ENCODE measurements at regions not wholly inside any gene's neighbourhood (a gene's known extent, or its start where the extent isn't known, plus 50 kb on each side); places are given as distances from the start of the nearest gene placed in this dataset.

- Histone ChIP-seq H3K36me3 (ENCODE audit: control insufficient read depth, low read length) (no peaks in the 10 kb centered on the region), H3K4me3 (ENCODE audit: low read length) (no peak overlapping the region)
- no peak for TF ChIP-seq CTCF (IDR thresholded peaks at IDR 0.05; ENCODE audit: low read depth, low read length, poor library complexity, severe bottlenecking)
- TF ChIP-seq EZH2phosphoT487 (IDR thresholded peaks at IDR 0.05; ENCODE audit: borderline replicate concordance, low read length), result no peak
These were observed 222.6 kb upstream of the PMFBP1 start for GRCh38 chr16:72394526-72394925.

GRCh38 chr16:72389791-72390190 is 217.8 kb upstream of the PMFBP1 start:
- Histone ChIP-seq H3K36me3 (ENCODE audit: control insufficient read depth, low read length) (no peaks in the 10 kb centered on the region), H3K4me3 (ENCODE audit: low read length) (no peak overlapping the region), H3K9me3 (ENCODE audit: control insufficient read depth, insufficient read depth, low read length) (no peaks in the 10 kb centered on the region; the same call in 1 of the 2 replicates), H4K20me1 (ENCODE audit: control insufficient read depth, insufficient read depth, low read depth, low read length) (no peaks in the 10 kb centered on the region), H3K27me3 (ENCODE audit: control insufficient read depth, low read length) (no peaks in the 10 kb centered on the region), H3K4me1 (ENCODE audit: control insufficient read depth, low read length) (no peaks in the 10 kb centered on the region), H3F3A (ENCODE audit: control insufficient read depth, insufficient read depth) (no peaks in the 10 kb centered on the region), H3K27ac (ENCODE audit: low read depth, low read length) (no peak overlapping the region), H3K4me2 (ENCODE audit: low read length) (no peak overlapping the region), H3K9me2 (replicated peaks; ENCODE audit: control insufficient read depth, low read length) (no peaks in the 10 kb centered on the region), H3K79me2 (ENCODE audit: control insufficient read depth, low read length) (no peaks in the 10 kb centered on the region)
- TF ChIP-seq CTCF (IDR thresholded peaks at IDR 0.05; ENCODE audit: low read depth, low read length, poor library complexity, severe bottlenecking), result no peak
- no peak for TF ChIP-seq EZH2phosphoT487 (IDR thresholded peaks at IDR 0.05; ENCODE audit: borderline replicate concordance, low read length)

More at GRCh38 chr16:72394526-72394925, 222.6 kb upstream of the PMFBP1 start:
- no peaks in the 10 kb centered on the region for H3K4me1 ChIP-seq (ENCODE audit: control insufficient read depth, low read length)
- no peaks in the 10 kb centered on the region for H3K9me2 ChIP-seq (replicated peaks; ENCODE audit: control insufficient read depth, low read length)
- no peak overlapping the region for H3K27ac ChIP-seq (ENCODE audit: low read depth, low read length)
- no peaks in the 10 kb centered on the region for H3K79me2 ChIP-seq (ENCODE audit: control insufficient read depth, low read length)
- no peaks in the 10 kb centered on the region for H3K9me3 ChIP-seq (ENCODE audit: control insufficient read depth, insufficient read depth, low read length)
- no peak overlapping the region for H3K4me2 ChIP-seq (ENCODE audit: low read length)
- H3F3A ChIP-seq (ENCODE audit: control insufficient read depth, insufficient read depth), result no peaks in the 10 kb centered on the region
- no peaks in the 10 kb centered on the region for H3K27me3 ChIP-seq (ENCODE audit: control insufficient read depth, low read length)
- H4K20me1 ChIP-seq (ENCODE audit: control insufficient read depth, insufficient read depth, low read depth, low read length), result no peaks in the 10 kb centered on the region

DNA sequence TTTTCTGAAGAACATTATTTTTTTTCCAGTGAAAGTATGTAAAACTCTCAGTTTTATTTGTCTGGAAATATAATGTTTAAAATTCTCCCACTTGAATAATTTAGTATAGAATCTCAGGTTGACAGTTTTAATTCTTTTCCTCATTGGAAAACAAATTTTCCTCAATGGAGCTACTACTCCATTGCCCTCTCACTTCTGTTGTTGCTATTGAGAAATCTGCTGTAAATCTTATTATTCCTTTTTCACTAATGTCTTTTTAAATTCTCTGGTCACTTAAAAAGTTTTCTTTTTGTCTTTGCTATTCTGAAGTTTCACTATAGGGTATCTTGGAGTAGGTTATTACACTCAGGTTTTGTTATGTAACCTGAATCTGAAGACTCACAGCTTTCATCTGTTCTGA is 216.1 kb upstream of the PMFBP1 start:
- Histone ChIP-seq H3K4me2 (ENCODE audit: low read length) (no peak overlapping the region), H3K27ac (ENCODE audit: low read depth, low read length) (no peak overlapping the region), H3K9me3 (ENCODE audit: control insufficient read depth, insufficient read depth, low read length) (no peaks in the 10 kb centered on the region; the same call in 1 of the 2 replicates), H3K79me2 (ENCODE audit: control insufficient read depth, low read length) (no peaks in the 10 kb centered on the region), H3K4me1 (ENCODE audit: control insufficient read depth, low read length) (no peaks in the 10 kb centered on the region), H3K36me3 (ENCODE audit: control insufficient read depth, low read length) (no peaks in the 10 kb centered on the region), H4K20me1 (ENCODE audit: control insufficient read depth, insufficient read depth, low read depth, low read length) (no peaks in the 10 kb centered on the region), H3K9me2 (replicated peaks; ENCODE audit: control insufficient read depth, low read length) (no peaks in the 10 kb centered on the region), H3F3A (ENCODE audit: control insufficient read depth, insufficient read depth) (no peaks in the 10 kb centered on the region), H3K4me3 (ENCODE audit: low read length) (no peak overlapping the region), H3K27me3 (ENCODE audit: control insufficient read depth, low read length) (no peaks in the 10 kb centered on the region)
- TF ChIP-seq CTCF (IDR thresholded peaks at IDR 0.05; ENCODE audit: low read depth, low read length, poor library complexity, severe bottlenecking), result no peak
- TF ChIP-seq EZH2phosphoT487 (IDR thresholded peaks at IDR 0.05; ENCODE audit: borderline replicate concordance, low read length), result no peak

Measured in DOHH2 (cell line).